GM18498 (cell line): ENCODE measurements at regions not wholly inside any gene's neighbourhood (a gene's known extent, or its start where the extent isn't known, plus 50 kb on each side); places are given as distances from the start of the nearest gene placed in this dataset.
A peak's percentile ranks its signal among the peaks of the same experiment; 100 is the strongest.
"Not testable (repeated sequence)": the region's sequence is repeated elsewhere in the genome, so short reads cannot be mapped to it uniquely, and the experiment has no call there.

Experiments
- ATAC-seq: cut with Tn5 transposase; IDR thresholded peaks from one replicate; pipeline ENCODE4 v1.9.1; 2021; ENCODE audit warnings: mild to moderate bottlenecking, moderate library complexity; ENCODE audit not compliant: unreplicated experiment

- no peak for ATAC-seq
These were observed 78.2 kb upstream of the TBX18 start for GRCh38 chr6:84842525-84843166.

GRCh38 chr6:84837068-84837866 lies 72.9 kb upstream of the TBX18 start:
- not testable (repeated sequence) for ATAC-seq

GRCh38 chr6:84836366-84836765 lies 72.0 kb upstream of the TBX18 start:
- peak; percentile 87 for ATAC-seq

GRCh38 chr6:84835340-84835739 lies 70.9 kb upstream of the TBX18 start:
- ATAC-seq: no peak

- not testable (repeated sequence) for ATAC-seq
These were observed 67.5 kb upstream of the TBX18 start for GRCh38 chr6:84831924-84832323.

GRCh38 chr6:84825461-84825860 lies 61.1 kb upstream of the TBX18 start:
- ATAC-seq: no peak

GRCh38 chr6:84821314-84821713 lies 56.9 kb upstream of the TBX18 start:
- ATAC-seq: not testable (repeated sequence)

GRCh38 chr6:84816741-84817140 lies 52.3 kb upstream of the TBX18 start:
- no peak for ATAC-seq

- no peak for ATAC-seq
These were observed 51.7 kb upstream of the TBX18 start for GRCh38 chr6:84815896-84816735.
